Loucy (cell line): ENCODE measurements at regions not wholly inside any gene's neighbourhood (a gene's known extent, or its start where the extent isn't known, plus 50 kb on each side); places are given as distances from the start of the nearest gene placed in this dataset.
"Not testable (repeated sequence)": the region's sequence is repeated elsewhere in the genome, so short reads cannot be mapped to it uniquely, and the experiment has no call there.

Experiments
- H2AFZ ChIP-seq: fragments of 200-600 bp; sonication (generic); 2 replicates; pipeline ENCODE4 v1.6.0; 2016; ENCODE audit warnings: antibody characterized with exemption, mild to moderate bottlenecking, low read length, moderate library complexity
- H3F3A ChIP-seq: fragments of 200-600 bp; 2 replicates; pipeline ENCODE4 v1.6.0; 2016; ENCODE audit warnings: antibody characterized with exemption, low read depth, mild to moderate bottlenecking
- H3K27me3 ChIP-seq: fragments of 200-600 bp; sonication (generic); 2 replicates; pipeline ENCODE4 v1.6.1; 2014; ENCODE audit warnings: low read length, mild to moderate bottlenecking; ENCODE audit not compliant: insufficient read depth, poor library complexity, severe bottlenecking
- H3K36me3 ChIP-seq: fragments of 200-600 bp; sonication (generic); 2 replicates; pipeline ENCODE4 v1.6.1; 2016; ENCODE audit warnings: low read length; ENCODE audit not compliant: insufficient read depth
- H3K4me1 ChIP-seq: fragments of 200-600 bp; sonication (generic); 2 replicates; pipeline ENCODE4 v1.5.1; 2014; ENCODE audit warnings: low read length, mild to moderate bottlenecking; ENCODE audit not compliant: insufficient read depth, poor library complexity, severe bottlenecking
- H3K4me2 ChIP-seq: fragments of 200-600 bp; sonication (generic); 2 replicates; pipeline ENCODE4 v1.6.0; 2014; ENCODE audit warnings: antibody characterized with exemption, low read length, low read depth, mild to moderate bottlenecking; ENCODE audit not compliant: poor library complexity, severe bottlenecking
- H3K4me3 ChIP-seq: fragments of 200-600 bp; sonication (generic); 2 replicates; pipeline ENCODE4 v1.5.1; 2014; ENCODE audit warnings: low read length, mild to moderate bottlenecking, mixed read lengths; ENCODE audit not compliant: poor library complexity, severe bottlenecking
- H3K79me2 ChIP-seq: fragments of 200-600 bp; sonication (generic); 2 replicates; pipeline ENCODE4 v1.6.1; 2014; ENCODE audit warnings: low read length; ENCODE audit not compliant: insufficient read depth
- H3K9ac ChIP-seq: fragments of 200-600 bp; sonication (generic); 2 replicates; pipeline ENCODE4 v1.6.0; 2014; ENCODE audit warnings: mild to moderate bottlenecking, low read depth, low read length, moderate library complexity; ENCODE audit not compliant: poor library complexity, severe bottlenecking
- H3K9me2 ChIP-seq: fragments of 200-600 bp; sonication (generic); replicated peaks from 2 replicates; pipeline ENCODE4 v1.6.1; 2016; ENCODE audit warnings: low read depth, low read length, mixed read lengths
- H3K9me3 ChIP-seq: fragments of 200-600 bp; sonication (generic); 2 replicates; pipeline ENCODE4 v1.6.1; 2014; ENCODE audit warnings: mild to moderate bottlenecking, antibody characterized with exemption, low read length, low read depth; ENCODE audit not compliant: insufficient read depth
- H4K20me1 ChIP-seq: fragments of 200-600 bp; sonication (generic); 2 replicates; pipeline ENCODE4 v1.6.0; 2014; ENCODE audit warnings: antibody characterized with exemption, low read length, mild to moderate bottlenecking; ENCODE audit not compliant: insufficient read depth, poor library complexity, severe bottlenecking
- EZH2phosphoT487 ChIP-seq: fragments of 200-600 bp; IDR thresholded peaks from 2 replicates; pipeline ENCODE4 v1.6.1; 2018; ENCODE audit warnings: antibody characterized with exemption, mild to moderate bottlenecking, moderate library complexity, borderline replicate concordance
- TF ChIP-seq, protein P1 (sequence below): fragments of 200-600 bp; sonication (generic); conservative IDR thresholded peaks from 2 replicates; pipeline ENCODE4 v1.5.1; 2014; ENCODE audit warnings: mild to moderate bottlenecking, antibody characterized with exemption, low read length

GRCh38 chr10:10745291-10745690 lies 272.4 kb upstream of the CELF2 start:
- Histone ChIP-seq H3K79me2 (no peaks in the 10 kb centered on the region), H2AFZ (no peak overlapping the region), H3K4me1 (no peaks in the 10 kb centered on the region), H4K20me1 (no peaks in the 10 kb centered on the region), H3K9ac (no peak overlapping the region), H3K4me2 (no peak overlapping the region), H3K9me2 (no peaks in the 10 kb centered on the region), H3K36me3 (no peaks in the 10 kb centered on the region), H3K27me3 (no peaks in the 10 kb centered on the region), H3F3A (no peaks in the 10 kb centered on the region), H3K4me3 (no peak overlapping the region), H3K9me3 (no peaks in the 10 kb centered on the region; the same call in 1 of the 2 replicates)
- TF ChIP-seq, protein P1, sequence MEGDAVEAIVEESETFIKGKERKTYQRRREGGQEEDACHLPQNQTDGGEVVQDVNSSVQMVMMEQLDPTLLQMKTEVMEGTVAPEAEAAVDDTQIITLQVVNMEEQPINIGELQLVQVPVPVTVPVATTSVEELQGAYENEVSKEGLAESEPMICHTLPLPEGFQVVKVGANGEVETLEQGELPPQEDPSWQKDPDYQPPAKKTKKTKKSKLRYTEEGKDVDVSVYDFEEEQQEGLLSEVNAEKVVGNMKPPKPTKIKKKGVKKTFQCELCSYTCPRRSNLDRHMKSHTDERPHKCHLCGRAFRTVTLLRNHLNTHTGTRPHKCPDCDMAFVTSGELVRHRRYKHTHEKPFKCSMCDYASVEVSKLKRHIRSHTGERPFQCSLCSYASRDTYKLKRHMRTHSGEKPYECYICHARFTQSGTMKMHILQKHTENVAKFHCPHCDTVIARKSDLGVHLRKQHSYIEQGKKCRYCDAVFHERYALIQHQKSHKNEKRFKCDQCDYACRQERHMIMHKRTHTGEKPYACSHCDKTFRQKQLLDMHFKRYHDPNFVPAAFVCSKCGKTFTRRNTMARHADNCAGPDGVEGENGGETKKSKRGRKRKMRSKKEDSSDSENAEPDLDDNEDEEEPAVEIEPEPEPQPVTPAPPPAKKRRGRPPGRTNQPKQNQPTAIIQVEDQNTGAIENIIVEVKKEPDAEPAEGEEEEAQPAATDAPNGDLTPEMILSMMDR: no peak
- no peak for TF ChIP-seq EZH2phosphoT487

- Histone ChIP-seq H3K27me3 (no peaks in the 10 kb centered on the region), H3K9me2 (no peaks in the 10 kb centered on the region; the same call in 1 of the 2 replicates), H3K4me1 (no peaks in the 10 kb centered on the region), H3K9me3 (no peaks in the 10 kb centered on the region), H3K36me3 (no peaks in the 10 kb centered on the region), H3F3A (no peaks in the 10 kb centered on the region), H2AFZ (no peak overlapping the region), H4K20me1 (no peaks in the 10 kb centered on the region), H3K4me2 (no peak overlapping the region), H3K79me2 (no peaks in the 10 kb centered on the region), H3K9ac (no peak overlapping the region), H3K4me3 (no peak overlapping the region)
- TF ChIP-seq, protein P1: no peak
- TF ChIP-seq EZH2phosphoT487: no peak
Measured at GRCh38 chr10:10755490-10755889, 262.2 kb upstream of the CELF2 start.

- Histone ChIP-seq H3K9me2 (no peaks in the 10 kb centered on the region; the same call in 1 of the 2 replicates), H3K4me3 (no peak overlapping the region), H3K4me1 (no peaks in the 10 kb centered on the region), H4K20me1 (no peaks in the 10 kb centered on the region), H3K9me3 (no peaks in the 10 kb centered on the region), H3K9ac (no peak overlapping the region), H2AFZ (no peak overlapping the region), H3K79me2 (no peaks in the 10 kb centered on the region), H3K36me3 (no peaks in the 10 kb centered on the region), H3K27me3 (no peaks in the 10 kb centered on the region), H3K4me2 (no peak overlapping the region), H3F3A (no peaks in the 10 kb centered on the region)
- TF ChIP-seq EZH2phosphoT487: no peak
- TF ChIP-seq, protein P1: no peak
Measured at GRCh38 chr10:10758306-10758705, 259.4 kb upstream of the CELF2 start.

GRCh38 chr10:10759806-10760205 lies 257.9 kb upstream of the CELF2 start:
- not testable (repeated sequence) for H3K9me2 ChIP-seq, H4K20me1 ChIP-seq, H3K4me2 ChIP-seq, H2AFZ ChIP-seq, H3K9me3 ChIP-seq, H3K36me3 ChIP-seq, H3K9ac ChIP-seq, H3K79me2 ChIP-seq, H3K4me3 ChIP-seq, H3F3A ChIP-seq, H3K27me3 ChIP-seq, H3K4me1 ChIP-seq
